ENCODE measurements at regions not wholly inside any gene's neighbourhood (a gene's known extent, or its start where the extent isn't known, plus 50 kb on each side); places are given as distances from the start of the nearest gene placed in this dataset.

DNA sequence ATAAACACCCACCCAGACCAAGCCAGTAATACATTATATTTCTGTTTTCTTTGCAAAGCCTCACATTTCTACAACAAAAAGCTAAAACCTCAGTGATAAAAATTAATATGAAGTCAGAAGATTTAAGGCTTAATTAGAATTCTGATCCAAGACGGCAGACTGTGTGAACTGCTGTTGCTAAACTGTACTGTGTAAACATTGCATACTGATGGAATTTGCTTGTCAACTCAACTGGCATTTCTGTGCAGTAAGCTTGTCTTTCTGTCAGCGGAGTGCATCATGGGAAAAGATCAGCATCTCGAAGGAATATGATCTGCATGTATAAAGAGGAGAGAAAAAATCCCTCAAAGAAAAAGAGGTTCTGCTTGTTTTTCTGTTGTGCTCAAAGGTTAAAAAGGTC is 69.4 kb upstream of the SPANXB1 start:
- no peaks in the 10 kb centered on the region for H3K36me3 ChIP-seq (ENCODE audit: control insufficient read depth, insufficient read depth, low read length)
- H2BK20ac ChIP-seq (ENCODE audit: low read depth, low read length) = no peak overlapping the region
- no peaks in the 10 kb centered on the region for H3K79me1 ChIP-seq (ENCODE audit: low read depth in 1 of 2, low read length in 2 of 2)
- H2BK5ac ChIP-seq (ENCODE audit: low read depth, low read length, poor library complexity, severe bottlenecking) = no peak overlapping the region
- CTCF ChIA-PET = no interaction called here
- H2AK9ac ChIP-seq (replicated peaks; ENCODE audit: low read depth, low read length, poor library complexity) = no peak overlapping the region
- no peak overlapping the region for H3K18ac ChIP-seq (ENCODE audit: low read depth, low read length)
- TF ChIP-seq CEBPB (IDR thresholded peaks at IDR 0.05; ENCODE audit: low read depth, low read length) = no peak
- TF ChIP-seq, protein P1, sequence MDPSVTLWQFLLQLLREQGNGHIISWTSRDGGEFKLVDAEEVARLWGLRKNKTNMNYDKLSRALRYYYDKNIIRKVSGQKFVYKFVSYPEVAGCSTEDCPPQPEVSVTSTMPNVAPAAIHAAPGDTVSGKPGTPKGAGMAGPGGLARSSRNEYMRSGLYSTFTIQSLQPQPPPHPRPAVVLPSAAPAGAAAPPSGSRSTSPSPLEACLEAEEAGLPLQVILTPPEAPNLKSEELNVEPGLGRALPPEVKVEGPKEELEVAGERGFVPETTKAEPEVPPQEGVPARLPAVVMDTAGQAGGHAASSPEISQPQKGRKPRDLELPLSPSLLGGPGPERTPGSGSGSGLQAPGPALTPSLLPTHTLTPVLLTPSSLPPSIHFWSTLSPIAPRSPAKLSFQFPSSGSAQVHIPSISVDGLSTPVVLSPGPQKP (IDR thresholded peaks at IDR 0.05; ENCODE audit: borderline replicate concordance, low read depth, low read length) = no peak
- TF ChIP-seq FOS (IDR thresholded peaks at IDR 0.05; ENCODE audit: low read depth, low read length) = no peak
- TF ChIP-seq MAZ (IDR thresholded peaks at IDR 0.05; ENCODE audit: borderline replicate concordance, low read depth, low read length) = no peak
- no peak for TF ChIP-seq CHD1 (IDR thresholded peaks at IDR 0.05; ENCODE audit: low read depth, low read length)
- TF ChIP-seq NFE2L2 (IDR thresholded peaks at IDR 0.05; ENCODE audit: low read depth, low read length) = no peak
- no peak for TF ChIP-seq RFX5 (IDR thresholded peaks at IDR 0.05; ENCODE audit: low read depth, low read length)
- no peak for TF ChIP-seq RAD21 (IDR thresholded peaks at IDR 0.05; ENCODE audit: low read length)
- no peak for TF ChIP-seq BHLHE40 (IDR thresholded peaks at IDR 0.05; ENCODE audit: low read depth, low read length)
- TF ChIP-seq, protein P2, sequence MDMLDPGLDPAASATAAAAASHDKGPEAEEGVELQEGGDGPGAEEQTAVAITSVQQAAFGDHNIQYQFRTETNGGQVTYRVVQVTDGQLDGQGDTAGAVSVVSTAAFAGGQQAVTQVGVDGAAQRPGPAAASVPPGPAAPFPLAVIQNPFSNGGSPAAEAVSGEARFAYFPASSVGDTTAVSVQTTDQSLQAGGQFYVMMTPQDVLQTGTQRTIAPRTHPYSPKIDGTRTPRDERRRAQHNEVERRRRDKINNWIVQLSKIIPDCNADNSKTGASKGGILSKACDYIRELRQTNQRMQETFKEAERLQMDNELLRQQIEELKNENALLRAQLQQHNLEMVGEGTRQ (IDR thresholded peaks at IDR 0.05; ENCODE audit: low read depth, low read length) = no peak
- TF ChIP-seq SMC3 (IDR thresholded peaks at IDR 0.05; ENCODE audit: low read depth, low read length) = no peak
- no peak for TF ChIP-seq MXI1 (IDR thresholded peaks at IDR 0.05; ENCODE audit: borderline replicate concordance, low read depth, low read length)
- no peak for TF ChIP-seq POLR2A (IDR thresholded peaks at IDR 0.05; ENCODE audit: low read depth, low read length)
- no peak for TF ChIP-seq MAFK (IDR thresholded peaks at IDR 0.05; ENCODE audit: low read depth, low read length)
- intact Hi-C loops (cut with micrococcal nuclease) = no loop called here
- H3K27ac ChIP-seq (ENCODE audit: insufficient read depth, low read length) = no peak overlapping the region
- no peaks in the 10 kb centered on the region for H4K20me1 ChIP-seq (ENCODE audit: insufficient read depth, low read length)
- no peak overlapping the region for H3K4me2 ChIP-seq (ENCODE audit: low read depth, low read length)
- no peaks in the 10 kb centered on the region for H3K9me3 ChIP-seq (ENCODE audit: control insufficient read depth, insufficient read depth, low read length)
- no peak overlapping the region for H2AK5ac ChIP-seq (ENCODE audit: low read depth, low read length)
- no peak overlapping the region for H3K56ac ChIP-seq (ENCODE audit: extremely low read depth, insufficient read depth, low read length)
- no TSS peak for BruUV-seq (replicated peaks)
- dilution Hi-C loops (cut with HindIII; ENCODE audit: low sequenced_read_pairs, unreplicated experiment) = no loop called here
- no peaks in the 10 kb centered on the region for H3K4me1 ChIP-seq (ENCODE audit: control insufficient read depth, insufficient read depth, low read length)
- no CpG with 5 or more reads among the region's 3 CpGs for WGBS, 2 experiments (ENCODE audit: extremely low coverage in 2 of 2, insufficient read length in 1 of 2)
- in situ Hi-C loops (cut with MboI; ENCODE audit: low sequenced_read_pairs) = no loop called here
- DNase-seq (no peak), ATAC-seq (ENCODE audit: low read depth) (no peak)
- H4K91ac ChIP-seq (ENCODE audit: insufficient read depth, low read depth, low read length) = no peak overlapping the region
- H3K23ac ChIP-seq (ENCODE audit: low read depth, low read length) = no peak overlapping the region
- POLR2A ChIA-PET (ENCODE audit: unreplicated experiment) = no interaction called here
- no peak overlapping the region for H2BK15ac ChIP-seq (ENCODE audit: low read depth, low read length)
- H4K5ac ChIP-seq (ENCODE audit: low read depth, low read length) = no peak overlapping the region
- no peak overlapping the region for H3K4ac ChIP-seq (ENCODE audit: low read depth, low read length)
- H3K9ac ChIP-seq (ENCODE audit: low read depth, low read length) = no peak overlapping the region
- H2BK120ac ChIP-seq (ENCODE audit: low read depth, low read length) = no peak overlapping the region
- H3K14ac ChIP-seq (replicated peaks; ENCODE audit: low read depth, low read length) = no peak overlapping the region
- no peak overlapping the region for H2AFZ ChIP-seq (replicated peaks; ENCODE audit: low read length, poor library complexity)
- no peak overlapping the region for H4K8ac ChIP-seq (ENCODE audit: low read depth in 2 of 2, low read length in 2 of 2)
- H3K4me3 ChIP-seq (ENCODE audit: insufficient read depth, low read depth, low read length) = no peak overlapping the region
- no peaks in the 10 kb centered on the region for H3K9me1 ChIP-seq (ENCODE audit: insufficient read depth, low read length)
- no peaks in the 10 kb centered on the region for H3K27me3 ChIP-seq (ENCODE audit: control insufficient read depth, insufficient read depth, low read length)

All from IMR-90 (cell line).